ENCODE measurements at regions not wholly inside any gene's neighbourhood (a gene's known extent, or its start where the extent isn't known, plus 50 kb on each side); places are given as distances from the start of the nearest gene placed in this dataset.

DNA sequence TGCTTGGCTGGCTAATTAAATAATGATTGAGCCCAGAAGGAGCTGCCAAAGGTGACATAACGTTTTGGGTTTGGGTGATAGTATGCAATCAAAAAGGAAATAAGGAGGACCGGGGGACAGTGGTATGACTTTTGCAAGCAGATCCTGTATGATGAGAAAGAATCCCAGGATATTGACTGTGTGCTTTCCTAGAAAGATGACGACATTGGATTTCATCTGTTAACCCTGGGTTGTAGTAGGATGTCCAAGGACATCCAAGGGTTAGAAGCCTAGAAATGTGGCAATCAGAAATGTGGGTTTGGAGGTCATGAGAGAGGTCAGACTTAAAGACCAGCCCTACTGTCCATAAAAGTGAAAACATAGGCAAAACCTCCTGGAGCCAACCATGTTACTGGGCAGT, 50.3 kb upstream of the HMHB1 start:
- Histone ChIP-seq H3K4me3 (no peak overlapping the region), H3K27ac (no peak overlapping the region), H3K36me3 (no peaks in the 10 kb centered on the region), H3K9me3 (no peaks in the 10 kb centered on the region), H3K9ac (ENCODE audit: low read depth in 2 of 2, low read length in 2 of 2) (no peak overlapping the region), H3K4me1 (no peaks in the 10 kb centered on the region), H3K27me3 (no peaks in the 10 kb centered on the region)
- intact Hi-C loops (cut with DNase I): no loop called here
- TF ChIP-seq, protein P1, sequence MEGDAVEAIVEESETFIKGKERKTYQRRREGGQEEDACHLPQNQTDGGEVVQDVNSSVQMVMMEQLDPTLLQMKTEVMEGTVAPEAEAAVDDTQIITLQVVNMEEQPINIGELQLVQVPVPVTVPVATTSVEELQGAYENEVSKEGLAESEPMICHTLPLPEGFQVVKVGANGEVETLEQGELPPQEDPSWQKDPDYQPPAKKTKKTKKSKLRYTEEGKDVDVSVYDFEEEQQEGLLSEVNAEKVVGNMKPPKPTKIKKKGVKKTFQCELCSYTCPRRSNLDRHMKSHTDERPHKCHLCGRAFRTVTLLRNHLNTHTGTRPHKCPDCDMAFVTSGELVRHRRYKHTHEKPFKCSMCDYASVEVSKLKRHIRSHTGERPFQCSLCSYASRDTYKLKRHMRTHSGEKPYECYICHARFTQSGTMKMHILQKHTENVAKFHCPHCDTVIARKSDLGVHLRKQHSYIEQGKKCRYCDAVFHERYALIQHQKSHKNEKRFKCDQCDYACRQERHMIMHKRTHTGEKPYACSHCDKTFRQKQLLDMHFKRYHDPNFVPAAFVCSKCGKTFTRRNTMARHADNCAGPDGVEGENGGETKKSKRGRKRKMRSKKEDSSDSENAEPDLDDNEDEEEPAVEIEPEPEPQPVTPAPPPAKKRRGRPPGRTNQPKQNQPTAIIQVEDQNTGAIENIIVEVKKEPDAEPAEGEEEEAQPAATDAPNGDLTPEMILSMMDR (IDR thresholded peaks at IDR 0.05): no peak
- no peak for DNase-seq

DNA sequence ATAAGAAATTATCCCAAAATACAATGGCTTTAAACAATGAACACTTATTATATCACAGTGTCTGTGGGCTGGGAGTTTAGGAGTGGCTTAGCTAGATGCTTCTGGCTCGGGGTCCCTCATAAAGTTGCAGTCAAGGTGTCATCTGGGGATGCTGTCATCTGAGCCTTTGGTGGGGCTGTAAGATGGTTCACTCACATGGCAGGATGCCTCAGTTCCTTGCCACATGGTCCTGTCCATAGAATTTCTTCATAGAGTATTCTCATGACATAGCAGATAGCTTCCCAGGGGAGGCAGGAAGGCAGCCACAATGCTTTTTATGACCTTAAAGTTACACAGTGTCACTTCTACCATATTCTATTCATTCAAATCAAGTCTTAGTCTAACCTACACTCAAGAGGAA, 51.2 kb upstream of the HMHB1 start:
- Histone ChIP-seq H3K27ac (no peak overlapping the region), H3K4me1 (no peaks in the 10 kb centered on the region), H3K4me3 (no peak overlapping the region), H3K36me3 (no peaks in the 10 kb centered on the region), H3K9ac (ENCODE audit: low read depth in 2 of 2, low read length in 2 of 2) (no peak overlapping the region), H3K27me3 (no peaks in the 10 kb centered on the region), H3K9me3 (no peaks in the 10 kb centered on the region)
- intact Hi-C loops (cut with DNase I): no loop called here
- no peak for DNase-seq
- TF ChIP-seq, protein P1 (IDR thresholded peaks at IDR 0.05): no peak

DNA sequence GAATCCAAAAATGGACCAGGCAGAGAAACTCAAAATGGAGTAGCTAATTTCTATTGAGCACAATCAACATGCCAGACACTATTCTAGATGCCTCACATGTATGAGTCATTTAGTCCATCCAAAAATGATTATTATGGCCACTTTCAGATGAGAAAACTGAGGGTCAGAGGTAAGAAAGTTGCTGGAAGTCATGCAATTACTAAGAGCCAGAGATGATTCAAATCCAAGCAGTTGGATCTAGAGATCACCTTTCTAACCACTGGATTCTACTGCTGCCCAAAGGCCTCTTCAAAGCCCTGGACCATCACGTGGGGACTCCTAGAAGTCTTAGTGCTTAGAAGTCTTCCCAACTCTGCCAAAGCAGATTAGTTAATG, 51.8 kb upstream of the HMHB1 start:
- Histone ChIP-seq H3K36me3 (no peaks in the 10 kb centered on the region), H3K27me3 (no peaks in the 10 kb centered on the region), H3K9me3 (no peaks in the 10 kb centered on the region), H3K27ac (no peak overlapping the region), H3K9ac (ENCODE audit: low read depth in 2 of 2, low read length in 2 of 2) (no peak overlapping the region), H3K4me1 (no peaks in the 10 kb centered on the region), H3K4me3 (no peak overlapping the region)
- TF ChIP-seq, protein P1 (IDR thresholded peaks at IDR 0.05): no peak
- DNase-seq: no peak
- intact Hi-C loops (cut with DNase I): no loop called here

DNA sequence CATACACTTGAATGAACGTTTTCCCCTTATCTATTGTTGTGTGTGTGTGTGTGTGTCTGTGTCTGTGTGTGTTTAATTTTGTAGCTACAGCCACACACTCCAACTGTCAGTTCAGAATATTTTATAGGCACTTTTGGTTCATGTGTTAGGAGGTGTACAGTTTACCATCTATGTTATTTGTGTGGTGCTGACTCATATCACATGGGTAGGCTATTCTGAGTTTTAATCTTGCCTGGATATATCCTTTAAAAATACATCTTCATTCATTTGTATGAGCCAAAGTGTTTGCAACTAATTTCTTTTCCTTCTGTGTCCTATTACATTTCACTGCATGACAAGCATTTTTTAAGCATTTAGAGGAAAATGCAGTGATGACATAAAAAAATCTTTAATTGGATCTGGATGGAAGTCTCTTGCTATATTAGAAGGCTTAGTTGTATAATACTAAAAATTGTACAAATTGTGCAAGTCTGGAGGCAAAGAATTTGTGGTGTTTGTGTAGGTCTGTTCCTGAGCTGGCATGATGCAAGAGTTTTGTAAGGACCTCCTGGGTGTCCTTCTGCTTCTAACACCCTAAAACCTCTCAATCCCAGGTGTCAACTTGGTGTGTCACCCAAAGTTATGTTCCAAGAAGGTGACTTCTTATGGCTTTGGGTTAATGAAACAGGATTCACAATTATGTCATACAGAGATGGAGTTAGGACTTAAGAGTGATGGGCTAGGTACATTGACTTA, 52.4 kb upstream of the HMHB1 start:
- no peaks in the 10 kb centered on the region for H3K4me1 ChIP-seq
- no peak overlapping the region for H3K9ac ChIP-seq (ENCODE audit: low read depth in 2 of 2, low read length in 2 of 2)
- TF ChIP-seq, protein P1 (IDR thresholded peaks at IDR 0.05): no peak
- intact Hi-C loops (cut with DNase I): no loop called here
- H3K9me3 ChIP-seq: no peaks in the 10 kb centered on the region
- H3K27me3 ChIP-seq: no peaks in the 10 kb centered on the region
- no peak overlapping the region for H3K4me3 ChIP-seq
- H3K27ac ChIP-seq: no peak overlapping the region
- no peaks in the 10 kb centered on the region for H3K36me3 ChIP-seq
- DNase-seq: no peak

DNA sequence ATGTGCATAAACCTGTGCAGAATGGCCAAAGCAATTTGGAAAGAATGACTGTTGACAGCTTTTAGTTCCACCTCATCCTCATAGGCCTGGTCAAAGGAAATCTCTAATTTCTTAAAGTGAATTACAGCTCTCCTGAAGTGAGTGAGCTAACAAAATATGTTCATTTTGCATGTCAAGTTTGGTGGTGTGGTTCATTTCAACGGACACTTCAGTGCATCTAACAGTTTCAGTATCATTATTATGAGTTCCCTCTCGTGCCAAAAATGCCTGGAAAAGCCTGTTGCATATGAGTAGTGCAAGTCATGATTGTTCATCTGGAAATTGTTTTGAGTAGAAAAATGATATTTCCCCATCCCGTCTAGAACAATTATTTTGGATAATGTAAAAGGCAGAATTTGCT, 53.2 kb upstream of the HMHB1 start:
- H3K9me3 ChIP-seq: no peaks in the 10 kb centered on the region
- intact Hi-C loops (cut with DNase I): no loop called here
- H3K9ac ChIP-seq (ENCODE audit: low read depth in 2 of 2, low read length in 2 of 2): no peak overlapping the region
- no peak overlapping the region for H3K27ac ChIP-seq
- H3K4me3 ChIP-seq: no peak overlapping the region
- no peak for DNase-seq
- H3K36me3 ChIP-seq: no peaks in the 10 kb centered on the region
- no peaks in the 10 kb centered on the region for H3K27me3 ChIP-seq
- TF ChIP-seq, protein P1 (IDR thresholded peaks at IDR 0.05): no peak
- H3K4me1 ChIP-seq: no peaks in the 10 kb centered on the region

All from colonic mucosa (tissue), 4 donors.